ENCODE measurements at regions not wholly inside any gene's neighbourhood (a gene's known extent, or its start where the extent isn't known, plus 50 kb on each side); places are given as distances from the start of the nearest gene placed in this dataset.
"Not testable (repeated sequence)": the region's sequence is repeated elsewhere in the genome, so short reads cannot be mapped to it uniquely, and the experiment has no call there.

GRCh38 chr10:86579883-86580520 lies 58.4 kb upstream of the WAPL start:
- no peak for DNase-seq
- Mint-ChIP-seq H3K27me3 (ENCODE audit: low read depth) (no peaks in the 10 kb centered on the region), H3K36me3 (ENCODE audit: insufficient read depth in 2 of 2) (no peaks in the 10 kb centered on the region), H3K27ac (no peak overlapping the region), H3K4me1 (ENCODE audit: low read depth) (peaks cover under 1% of the 10 kb centered on the region), H3K9me3 (no peaks in the 10 kb centered on the region), H3K4me3 (no peak overlapping the region)
- ATAC-seq (replicated peaks in 1 of 2): no peak

GRCh38 chr10:86580521-86580891 lies 58.9 kb upstream of the WAPL start:
- no peak for DNase-seq
- H3K36me3 Mint-ChIP-seq (ENCODE audit: insufficient read depth in 2 of 2): no peaks in the 10 kb centered on the region
- H3K4me3 Mint-ChIP-seq: no peak overlapping the region
- ATAC-seq (replicated peaks in 1 of 2): no peak
- H3K27ac Mint-ChIP-seq: no peak overlapping the region
- H3K4me1 Mint-ChIP-seq (ENCODE audit: low read depth): peaks cover 4% of the 10 kb centered on the region
- H3K9me3 Mint-ChIP-seq: no peaks in the 10 kb centered on the region
- H3K27me3 Mint-ChIP-seq (ENCODE audit: low read depth): no peaks in the 10 kb centered on the region

- H3K4me1 Mint-ChIP-seq (ENCODE audit: low read depth): peaks cover 4% of the 10 kb centered on the region
These were observed 62.4 kb upstream of the WAPL start for GRCh38 chr10:86583983-86584382.

GRCh38 chr10:86585037-86585929 lies 63.7 kb upstream of the WAPL start:
- DNase-seq: peak; percentile 76 to 84
- Mint-ChIP-seq H3K4me1 (ENCODE audit: low read depth) (peaks cover 4% of the 10 kb centered on the region), H3K27me3 (ENCODE audit: low read depth) (no peaks in the 10 kb centered on the region), H3K4me3 (no peak overlapping the region), H3K27ac (no peak overlapping the region), H3K9me3 (no peaks in the 10 kb centered on the region), H3K36me3 (ENCODE audit: insufficient read depth in 2 of 2) (no peaks in the 10 kb centered on the region)
- ATAC-seq (replicated peaks in 1 of 2): peak; percentile 97

More at GRCh38 chr10:86583983-86584382, 62.4 kb upstream of the WAPL start:
- H3K27me3 Mint-ChIP-seq (ENCODE audit: low read depth): no peaks in the 10 kb centered on the region
- no peaks in the 10 kb centered on the region for H3K36me3 Mint-ChIP-seq (ENCODE audit: insufficient read depth in 2 of 2)
- H3K4me3 Mint-ChIP-seq: no peak overlapping the region
- DNase-seq (peak in 1 of 2 donors; percentile 8), ATAC-seq (replicated peaks in 1 of 2) (peak in 1 of 2 donors; percentile 42)
- H3K27ac Mint-ChIP-seq: no peak overlapping the region
- H3K9me3 Mint-ChIP-seq: no peaks in the 10 kb centered on the region

DNA sequence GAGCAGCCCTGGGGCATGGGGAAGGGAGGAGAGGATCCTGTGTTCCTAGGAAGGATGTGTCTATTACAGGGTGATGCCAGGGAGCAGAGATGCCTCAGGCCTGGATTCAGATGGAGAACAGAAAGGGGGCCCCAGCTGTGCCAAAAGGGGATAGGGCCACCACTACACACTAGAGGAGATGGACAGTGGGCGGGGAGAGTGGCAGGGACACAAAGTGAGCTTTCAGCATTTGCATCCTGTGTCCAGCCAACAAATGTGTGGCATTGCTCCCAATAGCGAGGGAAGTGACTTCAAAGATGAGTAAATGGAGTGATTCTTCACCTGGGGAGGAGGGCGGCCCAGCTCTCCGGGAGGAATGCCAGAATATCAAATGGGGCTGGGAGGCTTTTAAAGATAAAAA lies 64.9 kb upstream of the WAPL start:
- Mint-ChIP-seq H3K27ac (no peak overlapping the region), H3K9me3 (no peaks in the 10 kb centered on the region), H3K4me1 (ENCODE audit: low read depth) (peaks cover 4% of the 10 kb centered on the region), H3K4me3 (no peak overlapping the region), H3K27me3 (ENCODE audit: low read depth) (no peaks in the 10 kb centered on the region), H3K36me3 (ENCODE audit: insufficient read depth in 2 of 2) (no peaks in the 10 kb centered on the region)
- no peak for ATAC-seq (replicated peaks in 1 of 2)
- no peak for DNase-seq

GRCh38 chr10:86588781-86589180 lies 65.6 kb upstream of the OPN4 start:
- H3K27me3 Mint-ChIP-seq (ENCODE audit: low read depth); H3K4me3 Mint-ChIP-seq; H3K27ac Mint-ChIP-seq; DNase-seq; H3K9me3 Mint-ChIP-seq; H3K36me3 Mint-ChIP-seq (ENCODE audit: insufficient read depth in 2 of 2); H3K4me1 Mint-ChIP-seq (ENCODE audit: low read depth); ATAC-seq (replicated peaks in 1 of 2): not testable (repeated sequence)

DNA sequence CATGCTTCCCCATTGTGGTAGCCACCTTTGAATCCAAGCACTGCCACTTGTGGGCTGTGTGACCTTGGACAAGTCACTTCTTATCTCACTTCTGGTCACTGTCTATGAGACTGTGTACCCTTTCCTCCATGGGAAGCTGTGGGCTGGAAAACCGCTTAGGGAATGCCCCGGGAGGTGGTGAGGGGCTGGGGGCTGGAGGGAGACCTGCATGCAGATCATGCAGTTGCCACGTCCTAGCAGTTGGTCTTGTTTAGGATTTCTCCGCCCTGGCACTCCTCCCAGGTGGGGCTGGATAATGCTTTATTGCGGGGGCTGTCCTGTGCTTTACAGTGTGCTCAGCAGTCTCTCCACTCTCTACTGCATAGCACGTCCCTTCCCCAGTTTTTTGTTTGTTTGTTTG lies 62.9 kb upstream of the OPN4 start:
- Mint-ChIP-seq H3K9me3 (no peaks in the 10 kb centered on the region), H3K4me1 (ENCODE audit: low read depth) (no peaks in the 10 kb centered on the region), H3K27me3 (ENCODE audit: low read depth) (no peaks in the 10 kb centered on the region), H3K27ac (no peak overlapping the region), H3K36me3 (ENCODE audit: insufficient read depth in 2 of 2) (no peaks in the 10 kb centered on the region), H3K4me3 (no peak overlapping the region)
- no peak for DNase-seq
- no peak for ATAC-seq (replicated peaks in 1 of 2)

DNA sequence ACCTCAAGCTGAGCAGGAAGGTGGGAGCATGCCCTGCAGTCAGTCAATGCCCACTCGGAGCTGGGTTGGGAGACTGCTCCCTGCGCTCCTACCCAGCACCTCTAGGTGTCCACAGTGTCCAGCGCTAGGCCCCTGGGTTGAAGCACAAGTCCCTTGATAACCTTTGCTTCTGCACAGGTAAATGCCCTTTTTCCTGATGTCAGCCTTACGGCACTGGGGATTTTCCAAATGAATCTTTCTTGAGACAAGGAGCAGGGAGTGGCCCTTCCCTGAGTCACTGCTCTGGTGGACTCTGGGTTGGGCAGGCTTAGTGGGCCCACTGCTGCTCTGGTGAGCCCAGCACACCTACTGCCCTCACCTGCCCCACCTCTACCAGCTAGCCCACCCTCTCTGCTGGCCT lies 61.9 kb upstream of the OPN4 start:
- ATAC-seq (replicated peaks in 1 of 2) (no peak), DNase-seq (no peak)
- no peak overlapping the region for H3K27ac Mint-ChIP-seq
- H3K4me3 Mint-ChIP-seq: no peak overlapping the region
- H3K4me1 Mint-ChIP-seq (ENCODE audit: low read depth): no peaks in the 10 kb centered on the region
- H3K9me3 Mint-ChIP-seq: no peaks in the 10 kb centered on the region
- no peaks in the 10 kb centered on the region for H3K36me3 Mint-ChIP-seq (ENCODE audit: insufficient read depth in 2 of 2)
- no peaks in the 10 kb centered on the region for H3K27me3 Mint-ChIP-seq (ENCODE audit: low read depth)

DNA sequence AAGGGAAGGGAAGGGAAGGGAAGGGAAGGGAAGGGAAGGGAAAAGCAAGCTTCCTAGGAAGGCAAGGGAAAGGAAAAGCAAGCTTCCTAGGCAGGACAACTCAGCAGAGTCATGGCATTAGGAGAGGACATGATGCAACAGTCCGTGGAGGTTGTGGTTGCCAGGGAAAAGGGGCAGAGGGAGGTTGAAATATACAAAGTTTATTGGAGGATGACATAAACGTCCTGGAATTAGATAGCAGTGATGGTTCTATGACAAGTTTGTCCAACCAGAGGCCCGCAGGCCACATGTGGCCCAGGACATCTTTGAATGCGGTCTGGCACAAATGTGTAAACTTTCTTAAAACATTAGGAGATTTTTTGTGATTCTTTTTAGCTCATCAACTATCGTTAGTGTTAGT lies 59.8 kb upstream of the OPN4 start:
- no peak for ATAC-seq (replicated peaks in 1 of 2)
- no peaks in the 10 kb centered on the region for H3K9me3 Mint-ChIP-seq
- H3K27ac Mint-ChIP-seq: no peak overlapping the region
- no peak for DNase-seq
- no peak overlapping the region for H3K4me3 Mint-ChIP-seq
- H3K27me3 Mint-ChIP-seq (ENCODE audit: low read depth): no peaks in the 10 kb centered on the region
- no peaks in the 10 kb centered on the region for H3K36me3 Mint-ChIP-seq (ENCODE audit: insufficient read depth in 2 of 2)
- no peaks in the 10 kb centered on the region for H3K4me1 Mint-ChIP-seq (ENCODE audit: low read depth)

DNA sequence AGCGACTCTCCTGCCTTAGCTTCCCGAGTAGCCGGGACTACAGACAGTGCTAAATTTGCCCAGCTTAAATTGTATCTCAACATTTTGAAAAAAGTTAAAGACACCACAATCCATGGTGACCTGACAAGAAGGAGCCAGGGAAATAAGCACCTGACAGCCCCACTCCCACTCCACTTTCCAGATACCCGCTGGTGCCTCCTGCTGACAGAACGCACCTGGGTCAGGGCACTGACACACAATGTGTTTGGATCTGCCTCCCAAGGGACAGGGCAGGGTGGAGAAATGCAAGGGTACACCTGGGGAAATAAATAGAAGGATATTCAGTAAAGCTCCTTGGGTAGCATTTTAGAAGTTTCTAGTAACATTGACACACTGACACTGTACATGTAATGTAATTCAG lies 58.9 kb upstream of the OPN4 start:
- ATAC-seq (replicated peaks in 1 of 2) (no peak), DNase-seq (no peak)
- no peaks in the 10 kb centered on the region for H3K4me1 Mint-ChIP-seq (ENCODE audit: low read depth)
- H3K9me3 Mint-ChIP-seq: no peaks in the 10 kb centered on the region
- H3K4me3 Mint-ChIP-seq: no peak overlapping the region
- no peaks in the 10 kb centered on the region for H3K36me3 Mint-ChIP-seq (ENCODE audit: insufficient read depth in 2 of 2)
- no peak overlapping the region for H3K27ac Mint-ChIP-seq
- no peaks in the 10 kb centered on the region for H3K27me3 Mint-ChIP-seq (ENCODE audit: low read depth)

GRCh38 chr10:86596266-86596665 lies 58.1 kb upstream of the OPN4 start:
- ATAC-seq (replicated peaks in 1 of 2) (no peak), DNase-seq (no peak)
- Mint-ChIP-seq H3K27me3 (ENCODE audit: low read depth) (no peaks in the 10 kb centered on the region), H3K36me3 (ENCODE audit: insufficient read depth in 2 of 2) (no peaks in the 10 kb centered on the region), H3K27ac (no peak overlapping the region), H3K4me1 (ENCODE audit: low read depth) (no peaks in the 10 kb centered on the region), H3K4me3 (no peak overlapping the region), H3K9me3 (no peaks in the 10 kb centered on the region)

DNA sequence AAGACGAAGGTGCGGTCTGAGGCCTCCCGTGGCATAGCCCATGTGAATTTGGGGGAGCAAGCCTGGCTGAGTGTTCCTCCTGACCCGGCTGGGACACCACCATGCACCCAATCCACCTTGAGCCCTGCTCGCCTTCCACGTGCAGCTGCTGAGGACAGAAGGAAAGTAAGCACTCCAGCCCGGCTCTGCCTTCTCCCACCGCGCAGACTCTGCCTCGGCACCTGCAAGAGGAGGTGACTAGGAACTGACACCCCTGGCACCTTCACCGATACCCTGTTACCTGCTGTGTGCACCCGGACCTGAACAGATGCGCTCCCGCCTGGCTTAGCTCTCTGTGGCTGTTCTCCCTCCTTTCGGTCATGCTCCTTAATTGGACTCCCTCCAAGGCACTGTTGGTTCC lies 57.0 kb upstream of the OPN4 start:
- Mint-ChIP-seq H3K27me3 (ENCODE audit: low read depth) (peaks cover under 1% of the 10 kb centered on the region), H3K4me3 (no peak overlapping the region), H3K27ac (no peak overlapping the region), H3K36me3 (ENCODE audit: insufficient read depth in 2 of 2) (no peaks in the 10 kb centered on the region), H3K4me1 (ENCODE audit: low read depth) (no peaks in the 10 kb centered on the region), H3K9me3 (no peaks in the 10 kb centered on the region)
- ATAC-seq (replicated peaks in 1 of 2) (no peak), DNase-seq (no peak)

DNA sequence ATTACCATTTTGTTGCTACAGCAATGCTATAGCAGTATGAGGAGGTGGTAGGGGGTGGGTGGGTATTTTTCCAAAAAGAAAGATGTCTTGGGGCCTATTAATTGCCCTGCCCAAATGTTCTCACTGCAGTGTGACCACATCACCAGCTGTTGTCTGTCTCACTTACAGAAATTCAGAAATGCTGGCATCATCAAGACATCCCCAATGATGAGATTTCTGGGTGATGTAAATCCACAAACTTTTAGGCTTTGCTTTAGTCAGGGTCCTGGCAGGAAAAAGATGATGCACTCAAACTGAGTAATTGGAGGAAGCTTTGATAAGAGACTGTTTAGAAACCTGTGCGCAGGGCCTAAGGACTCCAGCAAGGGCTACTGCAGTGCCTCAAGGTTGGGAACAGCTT lies 56.2 kb upstream of the OPN4 start:
- no peaks in the 10 kb centered on the region for H3K36me3 Mint-ChIP-seq (ENCODE audit: insufficient read depth in 2 of 2)
- DNase-seq (no peak), ATAC-seq (replicated peaks in 1 of 2) (no peak)
- no peaks in the 10 kb centered on the region for H3K4me1 Mint-ChIP-seq (ENCODE audit: low read depth)
- H3K9me3 Mint-ChIP-seq: no peaks in the 10 kb centered on the region
- no peak overlapping the region for H3K27ac Mint-ChIP-seq
- no peak overlapping the region for H3K4me3 Mint-ChIP-seq
- peaks cover 6% of the 10 kb centered on the region for H3K27me3 Mint-ChIP-seq (ENCODE audit: low read depth)

DNA sequence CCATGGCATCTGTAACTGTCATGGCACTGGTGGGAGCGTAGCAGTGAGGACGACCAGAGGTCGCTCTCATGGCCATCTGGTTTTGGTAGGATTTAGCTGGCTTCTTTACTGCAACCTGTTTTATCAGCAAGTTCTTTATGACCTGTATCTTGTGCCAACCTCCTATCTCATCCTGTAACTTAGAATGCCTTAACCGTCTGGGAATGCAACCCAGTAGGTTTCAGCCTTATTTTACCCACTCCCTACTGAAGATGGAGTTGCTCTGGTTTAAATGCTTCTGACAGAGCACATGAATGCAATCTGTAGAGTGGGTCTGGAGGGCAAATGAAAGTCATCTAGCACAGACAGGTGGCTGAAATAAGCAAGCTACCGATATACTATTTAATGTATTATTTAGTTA lies 55.3 kb upstream of the OPN4 start:
- Mint-ChIP-seq H3K4me1 (ENCODE audit: low read depth) (no peaks in the 10 kb centered on the region), H3K27ac (no peak overlapping the region), H3K36me3 (ENCODE audit: insufficient read depth in 2 of 2) (no peaks in the 10 kb centered on the region), H3K27me3 (ENCODE audit: low read depth) (peaks cover 6% of the 10 kb centered on the region), H3K9me3 (no peaks in the 10 kb centered on the region), H3K4me3 (no peak overlapping the region)
- DNase-seq: no peak
- no peak for ATAC-seq (replicated peaks in 1 of 2)

Measured in activated T-cell treated with anti-CD3 and anti-CD28 coated beads, Interleukin-2, amount 50 U/mL, for 72 hours (primary cell).